ENCODE measurements at regions not wholly inside any gene's neighbourhood (a gene's known extent, or its start where the extent isn't known, plus 50 kb on each side); places are given as distances from the start of the nearest gene placed in this dataset.

- ChIA-PET SMC1A (ENCODE audit: uncharacterized antibody, unreplicated experiment) (interaction anchor here (0.7 kb wide), 1 partner anchor 19 kb away, joined by 3 read pairs; no protein-coding TSS in a partner anchor), CTCF (no interaction called here)
- no TSS peak for BruUV-seq (replicated peaks)
Observed at GRCh38 chr6:66264376-66264775, 557.4 kb upstream of the EYS start.

More at GRCh38 chr6:66264376-66264775, 557.4 kb upstream of the EYS start:
- ATAC-seq = no peak
- TF ChIP-seq CREB1 (IDR thresholded peaks at IDR 0.05; ENCODE audit: low read depth) (no peak), PKNOX1 (IDR thresholded peaks at IDR 0.05) (no peak), HSF1 (IDR thresholded peaks at IDR 0.05; ENCODE audit: low read depth, low read length) (no peak), HDAC2 (IDR thresholded peaks at IDR 0.05) (no peak), ZNF687 (IDR thresholded peaks at IDR 0.05) (no peak), MTA3 (IDR thresholded peaks at IDR 0.05; ENCODE audit: borderline replicate concordance, low read length) (no peak), MYB (IDR thresholded peaks at IDR 0.05; ENCODE audit: borderline replicate concordance, low read depth, low read length) (no peak), ATF2 (IDR thresholded peaks at IDR 0.05; ENCODE audit: low read length) (no peak), RCOR1 (conservative IDR thresholded peaks at IDR 0.05; ENCODE audit: low read depth, low read length) (no peak), ZNF622 (IDR thresholded peaks at IDR 0.05) (no peak), ZNF384 (IDR thresholded peaks at IDR 0.05; ENCODE audit: borderline replicate concordance, low read depth, low read length) (no peak), ASH2L (IDR thresholded peaks at IDR 0.05; ENCODE audit: borderline replicate concordance, low read depth) (no peak), PAX5 (IDR thresholded peaks at IDR 0.05; ENCODE audit: borderline replicate concordance, low read depth, low read length) (no peak), ZNF207 (IDR thresholded peaks at IDR 0.05; ENCODE audit: borderline replicate concordance) (no peak), SUZ12 (IDR thresholded peaks at IDR 0.05; ENCODE audit: unreplicated experiment) (no peak), MTA2 (IDR thresholded peaks at IDR 0.05; ENCODE audit: low read depth) (no peak), NR2F1 (conservative IDR thresholded peaks at IDR 0.05) (no peak), PAX8 (IDR thresholded peaks at IDR 0.05) (no peak), CBX5 (IDR thresholded peaks at IDR 0.05; ENCODE audit: low read depth) (no peak), BHLHE40 (IDR thresholded peaks at IDR 0.05; ENCODE audit: borderline replicate concordance in 1 of 2, low read depth in 2 of 2, low read length in 1 of 2) (no peak)
- in situ Hi-C loops (cut with MboI) = no loop called here
- Histone ChIP-seq H3K4me2 (ENCODE audit: control insufficient read depth, insufficient read depth) (no peak overlapping the region), H3K36me3 (ENCODE audit: control insufficient read depth in 2 of 2, insufficient read depth in 2 of 2, low read length in 1 of 2) (no peaks in the 10 kb centered on the region), H3K9ac (ENCODE audit: control insufficient read depth, insufficient read depth, low read length) (no peak overlapping the region), H4K20me1 (ENCODE audit: control insufficient read depth, insufficient read depth) (no peaks in the 10 kb centered on the region), H2AFZ (ENCODE audit: control insufficient read depth, low read depth, low read length) (no peak overlapping the region), H3K27me3 (replicated peaks in 1 of 2; ENCODE audit: control insufficient read depth in 2 of 2, insufficient read depth in 2 of 2, low read length in 1 of 2) (no peaks in the 10 kb centered on the region), H3K4me3 (no peak overlapping the region), H3K9me3 (replicated peaks; ENCODE audit: control insufficient read depth, insufficient read depth, low read length) (no peaks in the 10 kb centered on the region), H3K4me1 (ENCODE audit: control insufficient read depth, insufficient read depth, low read length) (no peaks in the 10 kb centered on the region), H3K27ac (ENCODE audit: control insufficient read depth, insufficient read depth) (no peak overlapping the region), H3K79me2 (ENCODE audit: control insufficient read depth, insufficient read depth, low read length) (no peaks in the 10 kb centered on the region)
- intact Hi-C loops (cut with micrococcal nuclease; ENCODE audit: unreplicated experiment) = no loop called here
- DNase-seq (ENCODE audit: low read depth, low spot score) = no peak
- FAIRE-seq = no peak
- ChIA-PET POLR2A (no interaction called here), RAD21 (ENCODE audit: unreplicated experiment) (no interaction called here)
- 3% methylated on average over 4 of the region's 4 CpGs for WGBS (ENCODE audit: insufficient coverage, insufficient replicate concordance, low lambda C conversion rate, missing lambda C conversion rate)
